ENCODE measurements at regions not wholly inside any gene's neighbourhood (a gene's known extent, or its start where the extent isn't known, plus 50 kb on each side); places are given as distances from the start of the nearest gene placed in this dataset.
"Not testable (repeated sequence)": the region's sequence is repeated elsewhere in the genome, so short reads cannot be mapped to it uniquely, and the experiment has no call there.

DNA sequence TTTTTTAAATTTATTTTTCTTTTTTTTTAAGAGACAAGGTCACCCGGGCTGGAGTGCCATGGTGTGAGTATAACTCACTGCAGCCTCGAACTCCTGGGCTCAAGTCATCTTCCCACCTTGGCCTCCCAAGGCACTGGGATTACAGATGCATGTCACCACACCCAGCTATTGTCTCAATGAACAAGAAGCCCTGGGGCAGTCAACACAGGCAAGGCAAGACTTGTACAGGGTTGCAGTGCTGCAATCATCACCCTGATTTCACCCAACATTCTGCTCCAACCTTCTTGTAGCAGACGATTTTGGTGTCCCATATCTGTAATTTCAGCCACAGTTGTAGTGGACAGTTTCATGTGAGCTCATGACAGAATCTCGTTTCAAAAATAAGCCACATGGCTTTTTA lies 205.8 kb upstream of the KIF2A start:
- DNase-seq (ENCODE audit: low spot score): no peak

DNA sequence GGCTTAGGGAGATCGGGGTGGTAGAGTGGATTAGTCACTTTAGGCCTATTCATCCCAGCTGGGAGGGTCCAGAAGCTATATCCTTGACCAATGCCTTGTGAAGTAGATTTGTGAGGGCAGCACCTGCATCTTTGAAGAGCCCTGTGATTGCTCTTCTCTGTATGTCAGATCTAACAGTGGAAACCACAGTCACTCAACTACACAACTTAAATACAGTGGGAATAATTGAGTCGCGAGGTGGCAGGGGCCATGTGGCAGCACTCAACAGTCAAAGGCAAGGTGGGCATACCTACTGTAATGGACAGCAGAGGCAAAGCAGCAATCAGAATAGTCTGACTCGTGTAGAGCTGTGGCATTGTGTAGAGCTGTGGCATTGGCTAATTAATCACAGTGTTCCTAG lies 202.1 kb upstream of the KIF2A start:
- not testable (repeated sequence) for DNase-seq (ENCODE audit: low spot score)

- DNase-seq (ENCODE audit: low spot score): no peak
Measured at GRCh38 chr5:62111428-62111827, 194.6 kb upstream of the KIF2A start.

- no peak for DNase-seq (ENCODE audit: low spot score)
Measured at GRCh38 chr5:62112689-62113228, 193.2 kb upstream of the KIF2A start.

DNA sequence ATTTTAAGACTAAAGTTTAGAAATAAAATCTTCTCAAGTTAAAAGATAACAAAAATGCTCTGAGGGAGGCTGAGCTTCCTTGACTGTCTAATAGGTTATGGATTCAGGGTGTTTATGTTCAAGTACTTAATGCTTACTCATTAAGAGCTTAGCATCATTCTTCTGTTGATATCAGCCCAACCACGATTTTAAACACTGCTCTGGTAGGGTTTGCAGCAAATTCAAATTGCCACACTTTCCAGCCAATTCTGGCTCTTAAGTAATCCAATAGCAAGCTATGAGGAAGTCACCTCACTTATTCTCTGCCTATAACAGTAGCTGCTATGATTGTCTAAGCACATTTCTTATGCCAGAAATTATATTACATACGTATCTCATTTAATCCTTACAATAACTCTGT lies 191.0 kb upstream of the KIF2A start:
- no peak for DNase-seq (ENCODE audit: low spot score)

DNA sequence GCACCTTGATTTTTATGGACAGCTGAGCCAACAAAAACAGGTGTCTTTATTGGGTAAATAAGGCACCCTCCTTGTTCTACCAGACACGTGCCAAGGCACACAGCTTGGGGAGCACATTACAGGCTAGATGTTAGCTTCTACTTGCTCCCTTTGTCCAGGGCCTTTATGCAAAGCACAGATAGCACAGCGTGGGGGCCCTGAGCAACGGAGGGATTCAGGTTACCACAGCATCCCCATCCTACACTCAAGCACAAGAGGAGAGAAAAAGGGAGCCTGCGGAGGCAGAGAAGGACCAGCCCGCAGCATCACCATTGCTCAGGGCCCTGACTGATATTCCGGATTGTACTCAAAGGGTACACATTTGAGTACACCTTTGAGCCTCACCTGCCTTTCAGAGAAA lies 181.7 kb upstream of the KIF2A start:
- no peak for DNase-seq (ENCODE audit: low spot score)

GRCh38 chr5:62126090-62126489 lies 179.9 kb upstream of the KIF2A start:
- DNase-seq (ENCODE audit: low spot score): no peak

DNA sequence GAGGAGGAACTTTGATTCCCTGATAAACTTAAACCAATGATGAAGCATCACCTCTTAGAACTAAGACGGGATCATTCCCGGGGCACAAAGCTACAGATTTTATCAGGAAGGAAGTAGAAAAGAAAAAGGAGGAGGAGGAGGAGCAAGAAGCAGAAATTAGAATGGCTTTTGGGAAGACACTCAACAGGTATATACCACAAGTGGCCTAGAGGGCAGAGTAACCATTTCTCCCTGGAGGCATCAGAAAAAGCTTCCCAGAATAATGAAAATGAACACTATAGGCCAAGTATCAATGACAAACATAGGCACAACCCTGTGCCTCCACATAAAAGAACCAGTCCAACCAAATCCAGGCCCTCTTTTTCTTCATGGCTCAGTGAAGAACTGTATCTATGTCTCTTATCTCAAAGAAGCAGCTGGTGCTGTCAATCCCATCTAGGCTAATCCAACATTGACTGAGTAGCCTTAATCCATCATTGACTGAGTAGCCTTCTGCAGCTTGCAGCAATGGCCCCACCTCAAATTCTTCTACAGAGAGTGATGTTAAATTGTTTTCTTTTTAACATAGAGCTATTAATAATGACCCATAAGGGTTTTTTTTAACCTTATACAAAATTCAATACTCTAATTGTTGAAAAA lies 178.8 kb upstream of the KIF2A start:
- no peak for DNase-seq (ENCODE audit: low spot score)

DNA sequence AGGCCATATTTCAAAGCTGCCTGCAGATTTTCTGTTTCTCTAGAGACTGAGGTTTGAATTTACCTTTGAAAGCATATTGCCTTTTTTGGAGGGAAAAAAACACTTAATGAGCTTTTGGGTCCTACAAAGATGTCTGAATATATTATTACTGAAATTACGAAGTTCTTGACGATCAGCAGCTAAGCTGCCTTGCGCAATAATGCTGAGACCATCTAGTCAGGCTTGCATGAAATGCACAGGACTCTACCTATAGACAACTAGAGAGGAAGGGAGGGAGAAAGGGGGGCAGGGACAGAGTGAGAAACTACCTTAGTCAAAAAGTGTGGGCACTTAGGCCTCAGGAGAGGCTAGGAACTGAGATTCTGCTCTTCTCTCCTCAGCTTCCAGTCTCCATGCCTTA lies 175.9 kb upstream of the KIF2A start:
- no peak for DNase-seq (ENCODE audit: low spot score)

DNA sequence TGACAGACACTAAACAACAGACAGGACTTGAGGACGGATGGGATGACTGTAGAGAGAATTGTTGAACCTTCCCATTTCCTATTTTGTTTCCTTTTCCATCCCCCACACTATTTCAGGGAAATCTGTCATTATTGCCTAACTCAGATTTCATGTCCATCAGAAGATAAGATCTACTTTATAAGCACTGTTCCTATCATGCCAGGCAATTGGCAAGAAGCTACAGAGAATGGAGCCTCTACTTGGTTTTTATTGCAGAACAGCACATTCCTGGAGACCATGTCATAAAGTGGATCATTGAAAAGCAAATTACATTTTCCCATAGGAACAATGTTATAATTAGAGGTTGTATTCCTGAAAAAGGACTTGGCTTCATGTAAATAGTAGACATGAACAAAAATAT lies 173.7 kb upstream of the KIF2A start:
- DNase-seq (ENCODE audit: low spot score): no peak

- no peak for DNase-seq (ENCODE audit: low spot score)
Measured at GRCh38 chr5:62133426-62133825, 172.6 kb upstream of the KIF2A start.

GRCh38 chr5:62134811-62135210 lies 171.2 kb upstream of the KIF2A start:
- no peak for DNase-seq (ENCODE audit: low spot score)

- no peak for DNase-seq (ENCODE audit: low spot score)
Measured at GRCh38 chr5:62137628-62138027, 168.4 kb upstream of the KIF2A start.

- DNase-seq (ENCODE audit: low spot score): no peak
Measured at GRCh38 chr5:62138607-62139006, 167.4 kb upstream of the KIF2A start.

- DNase-seq (ENCODE audit: low spot score): no peak
Measured at GRCh38 chr5:62139741-62140140, 166.3 kb upstream of the KIF2A start.

DNA sequence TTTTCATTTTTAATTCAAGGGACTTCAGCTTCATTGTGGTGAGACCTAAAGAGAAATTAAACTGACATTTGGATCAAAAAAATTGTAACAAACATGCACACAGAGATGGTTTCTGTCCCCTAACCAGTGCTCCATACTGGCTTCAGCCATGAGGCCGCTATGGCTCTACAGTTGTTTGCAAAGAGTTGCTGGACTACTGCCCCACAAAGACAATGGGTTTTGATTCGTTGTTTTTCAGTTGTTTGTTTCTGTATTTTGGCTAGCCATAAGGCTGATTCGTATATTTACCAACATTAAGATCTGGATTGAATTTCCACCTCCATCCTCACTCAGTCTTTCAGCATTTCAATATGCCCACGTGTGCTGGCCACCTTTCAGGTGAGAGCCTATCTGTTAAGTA lies 163.7 kb upstream of the KIF2A start:
- peak; percentile 62 for DNase-seq (ENCODE audit: low spot score)

DNA sequence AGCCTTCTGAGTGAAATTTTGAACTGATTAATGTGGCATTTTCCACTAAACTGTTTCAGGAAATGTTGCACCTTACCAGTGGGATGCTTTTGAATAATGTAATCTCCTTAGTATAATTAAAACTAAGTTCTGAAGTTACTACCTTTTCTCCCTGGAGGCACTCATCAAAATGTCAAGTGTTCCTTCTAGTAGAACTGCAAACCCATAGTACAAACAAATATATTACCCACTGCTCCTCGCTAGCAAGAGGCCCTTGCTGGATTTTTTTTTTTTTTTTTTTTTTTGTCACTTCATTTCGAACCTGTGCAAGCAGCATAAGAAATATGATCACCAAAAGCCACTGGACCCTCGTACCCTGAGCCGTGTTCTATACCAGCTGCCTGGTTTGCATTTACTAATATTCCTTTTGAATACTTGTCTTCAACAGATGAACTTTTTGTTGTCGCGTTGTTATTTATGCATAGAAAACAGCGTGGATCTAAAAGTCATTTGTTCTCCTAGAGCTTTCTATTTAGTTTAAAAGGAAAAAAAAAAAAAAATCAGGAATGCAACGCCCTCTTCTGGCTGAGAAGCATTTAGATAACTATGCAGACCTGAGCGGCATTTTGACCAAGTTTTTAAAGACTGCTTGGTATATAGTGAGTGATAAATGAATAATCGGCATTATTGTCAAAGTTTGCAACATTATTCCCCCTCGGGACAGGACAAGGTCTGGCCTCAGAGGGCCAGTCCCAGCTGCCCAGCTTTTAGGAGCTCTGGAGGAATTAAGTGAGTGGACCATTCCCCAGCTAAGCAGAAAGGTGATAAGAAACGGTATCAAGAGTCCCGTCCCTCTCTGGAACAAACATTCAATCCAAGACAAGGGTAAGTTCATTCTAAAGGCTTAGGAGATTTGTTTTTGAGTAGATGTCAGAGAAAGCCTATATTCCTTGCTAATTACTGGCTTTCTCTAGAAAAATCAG lies 162.5 kb upstream of the KIF2A start:
- peak; percentile 79 for DNase-seq (ENCODE audit: low spot score)

GRCh38 chr5:62144401-62145022 lies 161.5 kb upstream of the KIF2A start:
- peak; percentile 73 for DNase-seq (ENCODE audit: low spot score)

GRCh38 chr5:62149879-62150278 lies 156.1 kb upstream of the KIF2A start:
- DNase-seq (ENCODE audit: low spot score): no peak

- peak; percentile 70 for DNase-seq (ENCODE audit: low spot score)
Measured at GRCh38 chr5:62152394-62153087, 153.5 kb upstream of the KIF2A start.

- DNase-seq (ENCODE audit: low spot score): no peak
Measured at GRCh38 chr5:62154758-62155157, 151.2 kb upstream of the KIF2A start.

DNA sequence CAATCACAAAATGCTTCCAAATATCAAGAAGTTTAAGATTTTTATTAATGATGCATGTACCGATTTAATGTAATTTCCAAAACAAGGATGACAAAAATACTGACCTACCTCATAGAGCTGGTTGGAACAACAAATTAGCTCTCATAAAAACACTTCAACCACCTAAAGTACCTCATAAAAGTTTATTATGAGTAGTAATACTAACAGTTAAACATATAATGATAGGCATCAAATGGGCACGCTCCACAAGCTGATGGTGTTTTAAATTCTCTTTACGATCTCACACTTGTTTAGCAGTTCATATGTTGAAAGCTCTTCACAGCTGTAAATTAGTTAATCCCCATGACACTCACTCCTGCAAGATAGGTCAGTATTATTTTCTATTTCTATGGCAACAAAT lies 150.0 kb upstream of the KIF2A start:
- DNase-seq (ENCODE audit: low spot score): no peak

Data from pons (tissue), 1 donor.